Caki2 (cell line): ENCODE measurements at regions not wholly inside any gene's neighbourhood (a gene's known extent, or its start where the extent isn't known, plus 50 kb on each side); places are given as distances from the start of the nearest gene placed in this dataset.
"Not testable (repeated sequence)": the region's sequence is repeated elsewhere in the genome, so short reads cannot be mapped to it uniquely, and the experiment has no call there.

ENCODE experiments used
- DNase-seq: peaks from one replicate; pipeline ENCODE4 v3.0.0-alpha.2; 2015; ENCODE audit warnings: low read depth
- in situ Hi-C: cut with HindIII; loops from 2 replicates; pipeline ENCODE4 v1.10.0; 2016; ENCODE audit warnings: low sequenced_read_pairs, low pct_unique_long_range_greater_than_20kb, mixed read lengths

- no peak for DNase-seq
- in situ Hi-C loops: no loop called here
Observed at GRCh38 chr7:156043416-156044178, 231.3 kb upstream of the SHH start.

- in situ Hi-C loops: no loop called here
- DNase-seq: no peak
Observed at GRCh38 chr7:156041398-156041797, 229.1 kb upstream of the SHH start.

DNA sequence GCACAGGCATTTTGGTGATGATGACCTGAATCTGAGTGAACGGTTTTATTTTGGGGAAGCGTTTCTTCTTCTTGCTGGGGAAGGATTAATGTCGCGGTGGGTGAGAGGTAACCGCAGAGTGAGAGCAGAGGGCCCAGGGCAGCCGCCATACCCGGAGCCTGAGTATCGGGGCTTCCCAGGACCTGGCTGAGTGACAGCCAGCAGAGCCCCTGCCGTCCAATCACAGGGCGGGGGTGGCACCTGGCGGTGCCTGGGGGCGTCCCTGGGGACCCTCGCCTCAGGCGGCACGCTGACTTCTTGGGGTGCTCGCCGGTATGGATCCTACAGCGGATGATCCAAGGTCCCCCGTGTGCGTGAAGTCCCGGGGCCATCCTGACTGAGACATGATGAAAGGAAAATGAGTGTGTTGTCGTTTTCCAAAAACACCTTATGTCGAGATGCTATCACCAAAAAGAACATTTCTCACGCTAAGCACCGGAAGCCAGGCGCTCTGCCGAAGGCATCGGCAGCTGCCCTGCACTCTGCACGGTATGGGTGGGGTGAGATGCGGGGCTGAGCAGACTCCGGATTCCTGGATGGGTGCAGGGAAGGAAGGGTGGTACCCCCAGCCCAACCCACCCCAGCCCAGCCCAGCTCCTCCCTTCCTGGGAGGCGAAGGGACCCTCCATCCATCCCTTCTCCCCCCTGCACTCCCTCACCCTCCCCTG, 227.9 kb upstream of the SHH start:
- in situ Hi-C loops: no loop called here
- DNase-seq: no peak

DNA sequence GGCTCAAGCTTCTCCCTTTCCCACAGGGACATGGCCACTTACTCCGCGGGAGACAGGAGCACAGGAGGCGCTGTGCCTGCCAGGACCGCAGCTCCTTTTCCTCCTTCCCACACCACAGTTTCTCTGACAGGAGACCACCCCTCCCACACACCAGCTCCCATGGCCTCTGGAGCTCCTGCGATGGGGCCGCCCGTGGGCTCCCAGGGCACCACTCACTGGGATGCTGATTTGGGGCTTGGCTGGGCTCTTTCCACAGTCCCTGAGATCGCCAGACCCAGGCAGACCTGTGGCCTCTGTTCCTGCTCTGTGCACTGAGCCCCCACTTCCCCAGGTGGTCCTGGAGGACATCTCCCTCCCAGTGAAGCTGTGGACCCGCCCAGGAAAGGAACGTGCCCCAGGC, 226.9 kb upstream of the SHH start:
- in situ Hi-C loops: no loop called here
- no peak for DNase-seq

GRCh38 chr7:156038345-156038744, 226.1 kb upstream of the SHH start:
- DNase-seq: no peak
- in situ Hi-C loops: no loop called here

DNA sequence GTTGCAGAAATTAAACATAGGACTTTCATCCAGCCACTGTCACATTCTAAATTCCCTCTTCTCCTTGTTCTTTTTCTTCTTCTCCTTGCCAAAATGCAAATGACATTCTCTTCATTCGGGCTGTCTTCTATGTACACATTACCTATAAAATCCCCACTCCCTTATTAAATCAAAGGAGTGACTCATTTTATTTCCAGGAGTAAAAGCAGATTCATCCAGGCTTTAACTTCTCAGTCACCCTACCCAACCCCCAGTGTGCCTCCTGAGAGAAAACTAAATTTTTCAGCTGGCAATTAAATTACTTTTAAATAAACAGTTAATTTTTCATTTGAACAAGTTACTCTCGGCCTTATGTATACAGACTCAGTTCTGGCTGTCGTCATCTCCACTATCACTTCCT, 223.9 kb upstream of the SHH start:
- no peak for DNase-seq
- in situ Hi-C loops: no loop called here

GRCh38 chr7:156035387-156035786, 223.1 kb upstream of the SHH start:
- in situ Hi-C loops, DNase-seq: not testable (repeated sequence)

DNA sequence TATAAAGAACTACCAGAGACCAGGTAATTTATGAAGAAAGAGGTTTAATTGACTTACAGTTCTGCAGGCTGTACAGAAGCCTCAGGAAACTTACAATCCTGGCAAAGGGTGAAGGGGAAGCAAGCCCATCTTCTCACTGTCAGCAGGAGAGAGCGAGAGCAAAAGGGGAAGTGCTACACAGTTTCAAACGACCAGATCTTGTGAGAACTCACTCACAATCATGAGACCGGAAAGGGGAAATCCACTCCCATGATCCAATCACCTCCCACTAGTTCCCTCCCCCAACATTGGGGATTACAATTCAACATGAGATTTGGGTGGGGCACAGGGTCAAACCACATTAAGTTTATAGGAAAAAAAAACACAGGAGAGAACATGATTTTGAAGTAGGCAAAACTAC, 222.1 kb upstream of the SHH start:
- DNase-seq: peak; percentile 68
- in situ Hi-C loops: no loop called here

DNA sequence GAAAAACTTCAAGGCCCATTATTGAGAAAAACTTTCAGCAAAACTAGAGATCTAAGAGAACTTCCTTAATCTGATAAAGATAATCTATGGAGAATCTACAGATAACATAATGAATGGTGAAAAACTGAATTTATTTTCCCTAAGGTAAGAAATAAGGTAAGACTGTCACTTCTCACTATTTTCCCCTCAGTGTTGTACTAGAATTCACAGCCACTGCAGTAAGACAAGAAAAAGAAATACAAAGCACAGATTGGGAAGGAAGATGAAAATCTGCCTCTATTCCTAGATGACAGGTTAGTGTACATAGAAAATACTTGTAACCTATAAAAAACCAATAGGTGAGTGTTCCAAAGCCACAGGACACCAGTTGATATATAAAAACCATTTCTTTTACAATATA, 220.7 kb upstream of the SHH start:
- in situ Hi-C loops: no loop called here
- DNase-seq: no peak

- no peak for DNase-seq
- in situ Hi-C loops: no loop called here
Observed at GRCh38 chr7:156031679-156032478, 219.6 kb upstream of the SHH start.

- in situ Hi-C loops: no loop called here
- DNase-seq: no peak
Observed at GRCh38 chr7:156029460-156030007, 217.3 kb upstream of the SHH start.

DNA sequence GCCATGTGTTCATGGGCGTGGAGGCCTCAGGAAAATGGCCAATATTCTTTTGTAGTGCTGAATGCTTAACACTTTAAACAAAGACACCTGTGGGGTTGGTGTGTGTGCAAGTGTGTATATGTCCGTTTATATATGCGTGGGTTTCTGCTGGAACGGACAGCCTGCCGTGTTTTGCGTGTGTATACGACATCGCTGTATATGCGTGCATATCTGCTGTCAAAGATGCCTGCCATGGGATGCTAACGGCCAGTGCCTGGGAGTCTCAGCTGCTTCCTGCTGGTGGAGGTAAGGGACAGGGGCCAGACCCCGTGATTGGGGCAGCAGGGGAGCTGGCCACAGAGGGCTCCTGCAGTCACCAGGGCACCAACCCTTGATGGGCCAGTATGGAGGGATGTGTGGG, 216.3 kb upstream of the SHH start:
- in situ Hi-C loops: no loop called here
- DNase-seq: no peak

DNA sequence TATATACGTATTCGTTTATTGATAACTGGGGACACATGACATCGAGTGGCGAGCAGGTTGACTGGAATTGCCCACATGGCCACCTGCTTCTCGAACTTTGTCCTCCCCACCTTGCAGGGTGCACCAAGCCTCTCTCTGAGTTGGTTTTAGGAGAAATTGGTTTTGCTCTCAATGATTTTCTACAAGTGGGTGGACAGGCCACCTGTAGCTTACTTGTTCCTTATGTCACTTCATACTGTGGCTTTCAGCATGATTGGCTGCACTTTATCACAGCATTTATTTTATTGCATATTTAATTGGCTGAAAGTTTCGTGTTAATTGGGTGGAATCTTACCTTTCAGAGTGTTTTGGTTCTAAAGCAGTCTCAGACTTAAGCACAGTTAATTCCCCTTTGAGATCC, 215.6 kb upstream of the SHH start:
- in situ Hi-C loops: no loop called here
- DNase-seq: no peak

GRCh38 chr7:156026603-156027002, 214.3 kb upstream of the SHH start:
- DNase-seq: no peak
- in situ Hi-C loops: no loop called here

DNA sequence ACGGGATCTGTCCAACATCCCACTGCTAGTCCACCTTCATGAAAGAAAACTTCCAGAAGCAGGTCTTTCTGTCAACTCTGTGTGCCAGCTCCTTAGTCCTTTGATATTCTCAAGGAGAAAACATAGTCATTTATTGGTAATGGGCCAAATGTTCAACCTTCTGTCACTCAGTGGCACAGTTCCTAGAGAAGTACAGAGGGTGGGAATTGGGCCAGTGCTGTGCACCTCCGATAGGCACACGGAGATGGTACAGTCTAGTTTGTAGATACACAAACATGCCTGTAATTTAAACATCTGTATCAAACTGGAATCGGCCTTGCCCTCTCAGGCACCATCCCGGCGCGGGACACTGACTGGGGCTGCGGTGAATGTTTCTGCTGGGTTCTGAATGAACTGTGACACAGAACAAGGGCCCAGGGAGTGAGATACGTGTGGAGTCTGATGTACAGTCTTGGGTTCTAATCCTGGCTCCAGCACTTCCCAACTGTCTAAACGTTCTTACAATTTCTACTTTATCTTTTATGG, 213.9 kb upstream of the SHH start:
- DNase-seq: no peak
- in situ Hi-C loops: no loop called here

DNA sequence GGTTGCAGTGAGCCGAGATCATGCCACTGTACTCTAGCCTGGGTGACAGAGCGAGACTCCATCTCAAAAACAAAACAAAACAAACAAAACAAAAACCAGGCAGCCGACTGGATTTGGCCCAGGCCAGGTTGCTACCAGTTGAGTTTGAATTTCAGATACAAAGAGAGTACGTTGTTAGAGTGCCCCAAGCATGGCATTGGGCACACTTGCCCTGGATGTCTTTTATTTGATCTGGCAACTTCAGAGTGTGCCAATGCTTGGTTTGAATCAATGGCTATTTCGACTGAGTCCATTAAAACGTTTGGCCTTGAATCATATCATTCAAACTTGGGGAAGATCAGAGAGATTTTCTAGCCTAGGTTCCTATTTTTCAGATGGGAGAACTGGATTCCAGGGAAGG, 213.4 kb upstream of the SHH start:
- no peak for DNase-seq
- in situ Hi-C loops: no loop called here

DNA sequence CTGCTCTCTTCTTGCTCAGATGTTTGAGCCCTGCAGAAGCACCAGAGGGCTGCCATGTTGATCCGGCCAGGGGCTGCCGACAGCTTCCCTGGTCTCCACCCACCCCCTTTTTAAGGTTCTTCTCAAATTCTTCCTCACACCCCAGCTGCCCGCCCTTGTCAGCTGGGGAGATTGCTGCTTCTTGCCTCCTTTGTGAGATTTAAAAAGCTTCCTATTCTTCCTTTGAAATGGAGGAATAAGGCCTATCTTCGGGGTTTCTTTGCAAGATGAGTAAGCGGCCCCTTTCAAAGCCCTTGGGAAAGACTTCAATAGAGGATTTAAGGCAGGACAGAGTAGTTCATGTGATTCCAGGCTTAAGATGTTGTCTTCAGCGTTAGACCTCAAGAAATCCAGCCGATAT, 211.9 kb upstream of the SHH start:
- in situ Hi-C loops: no loop called here

DNA sequence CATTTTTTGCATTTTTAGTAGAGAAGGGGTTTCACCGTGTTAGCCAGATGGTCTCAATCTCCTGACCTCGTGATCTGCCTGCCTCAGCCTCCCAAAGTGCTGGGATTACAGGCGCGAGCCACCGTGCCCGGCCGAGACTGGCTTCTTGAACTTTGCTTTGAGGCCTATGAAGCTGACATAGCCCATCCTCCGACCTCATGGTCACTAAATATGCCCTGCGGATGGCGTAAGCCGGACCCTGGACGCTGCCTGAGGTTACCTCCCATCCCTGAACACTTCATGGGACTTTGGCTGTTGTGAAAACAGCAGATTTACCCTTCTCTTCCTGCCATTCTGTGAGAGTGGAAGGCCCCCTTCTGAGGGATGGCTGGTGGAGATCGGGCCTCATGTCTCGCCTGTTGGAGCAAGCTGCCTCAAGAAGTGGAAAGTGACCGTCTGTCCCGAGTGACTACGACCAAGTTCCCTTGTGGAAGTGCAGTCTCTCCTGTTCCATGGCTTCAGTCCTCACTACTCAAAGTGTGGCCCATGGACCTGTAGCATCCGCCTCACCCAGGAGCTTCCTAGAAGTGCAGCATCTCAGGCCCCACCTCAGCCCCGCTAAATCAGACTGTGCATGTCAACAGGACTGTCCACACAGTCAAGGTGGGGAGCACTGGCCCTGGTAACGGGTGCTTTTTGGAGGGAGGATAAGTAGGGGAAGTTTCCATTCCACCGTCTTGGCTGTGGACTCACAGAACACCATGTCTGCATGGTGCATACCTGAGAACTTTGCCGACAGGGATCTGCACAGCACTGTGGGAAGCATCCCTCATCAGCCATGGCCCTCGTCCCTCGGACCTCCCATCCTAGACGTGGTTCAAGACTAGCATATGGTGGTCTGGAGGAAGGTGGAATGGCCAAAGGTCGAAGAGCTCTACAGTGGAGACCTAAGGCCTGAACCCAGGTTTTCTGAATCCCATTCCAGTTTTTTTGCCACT, 210.5 kb upstream of the SHH start:
- DNase-seq: no peak
- in situ Hi-C loops: no loop called here

More for the DNA sequence above, 211.9 kb upstream of the SHH start:
- no peak for DNase-seq
